Neutrophil (primary cell): ENCODE measurements at regions not wholly inside any gene's neighbourhood (a gene's known extent, or its start where the extent isn't known, plus 50 kb on each side); places are given as distances from the start of the nearest gene placed in this dataset.

Source experiments
- H3K27ac ChIP-seq: fragments of 200-600 bp; sonication (generic); 2 replicates; pipeline ENCODE4 v1.5.1; 2016; ENCODE audit warnings: mild to moderate bottlenecking, moderate library complexity
- H3K27me3 ChIP-seq: fragments of 200-600 bp; sonication (generic); 2 replicates; pipeline ENCODE4 v1.6.0; 2016; ENCODE audit warnings: mild to moderate bottlenecking
- H3K36me3 ChIP-seq: fragments of 200-600 bp; sonication (generic); 2 replicates; pipeline ENCODE4 v1.5.1; 2017
- H3K4me1 ChIP-seq, 2 experiments: fragments of 200-600 bp in 1 of 2; sonication (generic) in 1 of 2; 1 replicate in 1 of 2; 2 replicates in 1 of 2; pipeline versions ENCODE4 v1.5.1 to v1.6.1; 2013 to 2016; ENCODE audit warnings: low read depth in 1 of 2, low read length in 1 of 2, mild to moderate bottlenecking in 1 of 2, moderate library complexity in 1 of 2; ENCODE audit not compliant: control insufficient read depth in 1 of 2, insufficient read depth in 1 of 2
- H3K4me3 ChIP-seq, 2 experiments: fragments of 200-600 bp in 1 of 2; sonication (generic) in 1 of 2; 1 replicate in 1 of 2; 2 replicates in 1 of 2; pipeline ENCODE4 v1.5.1; 2013 to 2016; ENCODE audit warnings: low read depth in 1 of 2, low read length in 1 of 2, mild to moderate bottlenecking in 1 of 2, moderate library complexity in 1 of 2
- H3K9me3 ChIP-seq: fragments of 200-600 bp; sonication (generic); 2 replicates; pipeline ENCODE4 v1.5.1; 2016
- CTCF ChIP-seq: fragments of 200-600 bp; sonication (generic); IDR thresholded peaks from 2 replicates; pipeline ENCODE4 v1.5.1; 2016; ENCODE audit warnings: antibody characterized with exemption

GRCh38 chr9:78857373-78858225 is 560.7 kb downstream of the PSAT1 start:
- Histone ChIP-seq H3K36me3 (no peaks in the 10 kb centered on the region), H3K4me1 (no peaks in the 10 kb centered on the region), H3K4me3 (no peak overlapping the region), H3K27ac (no peak overlapping the region), H3K9me3 (no peaks in the 10 kb centered on the region), H3K27me3 (no peaks in the 10 kb centered on the region)
- TF ChIP-seq CTCF: no peak

GRCh38 chr9:78858266-78858665 is 561.3 kb downstream of the PSAT1 start:
- no peak overlapping the region for H3K4me3 ChIP-seq
- no peaks in the 10 kb centered on the region for H3K36me3 ChIP-seq
- no peak overlapping the region for H3K27ac ChIP-seq
- H3K27me3 ChIP-seq: no peaks in the 10 kb centered on the region
- H3K9me3 ChIP-seq: no peaks in the 10 kb centered on the region
- H3K4me1 ChIP-seq: no peaks in the 10 kb centered on the region
- TF ChIP-seq CTCF: no peak

GRCh38 chr9:78860801-78861475 is 564.0 kb downstream of the PSAT1 start:
- no peak overlapping the region for H3K27ac ChIP-seq
- no peak overlapping the region for H3K4me3 ChIP-seq
- H3K4me1 ChIP-seq: no peaks in the 10 kb centered on the region
- H3K27me3 ChIP-seq: no peaks in the 10 kb centered on the region
- no peaks in the 10 kb centered on the region for H3K9me3 ChIP-seq
- no peak for TF ChIP-seq CTCF
- no peaks in the 10 kb centered on the region for H3K36me3 ChIP-seq

GRCh38 chr9:78863531-78863930 is 566.6 kb downstream of the PSAT1 start:
- no peak overlapping the region for H3K4me3 ChIP-seq
- H3K4me1 ChIP-seq: no peaks in the 10 kb centered on the region
- no peaks in the 10 kb centered on the region for H3K9me3 ChIP-seq
- no peak for TF ChIP-seq CTCF
- H3K36me3 ChIP-seq: no peaks in the 10 kb centered on the region
- no peak overlapping the region for H3K27ac ChIP-seq
- H3K27me3 ChIP-seq: no peaks in the 10 kb centered on the region

- no peaks in the 10 kb centered on the region for H3K4me1 ChIP-seq
- no peak overlapping the region for H3K4me3 ChIP-seq
- H3K9me3 ChIP-seq: no peaks in the 10 kb centered on the region
- H3K27me3 ChIP-seq: no peaks in the 10 kb centered on the region
- H3K27ac ChIP-seq: no peak overlapping the region
- no peaks in the 10 kb centered on the region for H3K36me3 ChIP-seq
- TF ChIP-seq CTCF: no peak
Observed at GRCh38 chr9:78865737-78866136, 568.8 kb downstream of the PSAT1 start.
